CMK (cell line): ENCODE measurements at regions not wholly inside any gene's neighbourhood (a gene's known extent, or its start where the extent isn't known, plus 50 kb on each side); places are given as distances from the start of the nearest gene placed in this dataset.
"Not testable (repeated sequence)": the region's sequence is repeated elsewhere in the genome, so short reads cannot be mapped to it uniquely, and the experiment has no call there.

Source experiments
- DNase-seq: peaks from one replicate; pipeline ENCODE4 v3.0.0-alpha.2; 2010; ENCODE audit warnings: low read depth

DNA sequence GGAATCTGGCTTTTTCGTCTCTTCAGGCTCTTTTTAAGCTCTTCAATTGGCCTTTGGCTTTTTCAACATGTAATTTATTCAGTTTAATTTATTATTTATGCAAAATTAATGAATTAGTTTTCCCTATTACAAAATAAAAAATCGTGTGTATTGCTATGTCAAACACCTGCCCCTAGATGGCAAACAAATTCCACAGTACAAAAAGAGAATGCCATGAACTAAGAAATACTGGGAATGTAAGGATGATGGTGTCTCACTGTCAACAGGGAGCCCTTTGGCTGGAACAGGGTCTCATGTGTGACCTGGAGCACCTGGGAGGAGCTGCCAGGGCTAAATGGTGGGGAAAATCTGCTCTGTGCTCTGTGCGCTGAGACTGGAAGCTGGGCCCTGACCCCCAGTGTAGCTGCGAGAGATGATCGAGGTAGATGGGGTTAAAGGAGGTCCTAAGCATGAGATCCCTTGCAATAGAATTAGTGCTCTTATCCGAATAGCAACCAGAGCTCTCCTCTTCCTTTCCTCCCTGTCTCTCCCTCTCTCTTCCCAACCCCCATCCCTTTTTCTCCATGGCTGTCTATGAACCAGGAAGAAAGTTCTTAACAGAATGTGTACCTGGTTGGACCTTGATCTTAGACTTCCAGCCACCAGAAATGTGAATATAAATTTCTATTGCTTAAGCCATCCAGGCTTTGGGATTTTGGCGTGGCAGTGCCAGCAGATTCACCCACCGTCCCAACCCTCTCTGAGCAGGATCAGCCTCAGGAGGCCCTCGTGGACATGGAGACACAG, 1183.5 kb downstream of the RPIA start:
- not testable (repeated sequence) for DNase-seq

DNA sequence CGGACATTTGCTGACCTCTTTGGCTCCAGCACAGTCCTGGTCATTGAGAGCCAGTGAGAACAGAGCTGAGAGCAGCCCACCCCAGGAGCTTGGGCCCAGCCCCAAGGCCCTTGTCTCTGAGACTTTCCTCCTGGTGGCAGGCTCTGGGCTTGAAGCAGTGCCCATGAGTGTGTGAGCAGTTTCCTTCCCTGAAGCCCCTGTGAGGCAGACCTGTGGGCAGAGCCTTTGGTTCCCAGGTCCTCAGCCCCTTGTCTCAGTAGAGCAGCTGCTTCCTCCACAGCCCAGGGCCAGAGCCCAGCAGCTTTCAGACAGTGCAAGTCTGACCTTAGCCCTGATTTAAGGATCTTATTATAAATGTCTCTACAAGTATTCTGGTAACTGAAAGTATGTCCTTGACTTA, 1185.0 kb downstream of the RPIA start:
- DNase-seq: not testable (repeated sequence)

DNA sequence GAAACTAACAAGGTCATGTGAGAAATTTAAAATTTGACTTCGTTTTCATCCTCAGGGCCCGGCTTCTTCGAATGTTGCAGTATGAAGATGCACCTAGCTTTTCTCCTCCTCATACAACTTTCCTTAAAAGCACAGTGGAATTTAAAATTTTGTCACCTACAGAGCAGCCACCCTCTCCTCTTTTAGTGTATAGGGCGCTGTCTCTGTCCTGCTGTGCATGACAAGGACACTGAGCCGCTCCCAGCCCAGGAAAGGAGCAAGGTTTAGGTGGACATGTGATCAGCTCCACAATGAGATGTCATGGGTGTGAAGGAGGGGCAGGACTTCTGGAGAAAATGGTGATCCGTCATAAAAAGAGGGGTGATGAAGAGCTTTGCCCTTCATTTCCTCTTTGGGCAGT, 1185.4 kb downstream of the RPIA start:
- not testable (repeated sequence) for DNase-seq

DNA sequence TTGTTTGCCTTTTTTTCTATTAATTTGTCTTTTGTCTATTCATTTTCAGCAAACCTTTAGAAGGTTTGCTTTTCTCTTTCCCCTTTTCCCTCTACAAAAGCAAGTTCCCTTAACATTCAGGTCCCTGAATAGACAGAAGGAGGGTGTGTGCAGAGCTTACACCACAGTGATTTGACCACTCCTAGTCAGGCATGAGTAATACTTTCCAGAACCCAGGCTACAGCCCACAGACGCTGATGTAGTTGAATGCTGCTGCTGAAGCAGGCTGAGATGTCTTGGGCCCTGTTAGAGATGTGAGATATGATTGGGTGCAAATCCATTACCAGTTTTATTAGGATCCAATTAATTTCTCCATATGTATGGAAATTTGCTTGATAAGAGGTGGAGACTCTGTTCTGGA, 1191.4 kb downstream of the RPIA start:
- DNase-seq: not testable (repeated sequence)

DNA sequence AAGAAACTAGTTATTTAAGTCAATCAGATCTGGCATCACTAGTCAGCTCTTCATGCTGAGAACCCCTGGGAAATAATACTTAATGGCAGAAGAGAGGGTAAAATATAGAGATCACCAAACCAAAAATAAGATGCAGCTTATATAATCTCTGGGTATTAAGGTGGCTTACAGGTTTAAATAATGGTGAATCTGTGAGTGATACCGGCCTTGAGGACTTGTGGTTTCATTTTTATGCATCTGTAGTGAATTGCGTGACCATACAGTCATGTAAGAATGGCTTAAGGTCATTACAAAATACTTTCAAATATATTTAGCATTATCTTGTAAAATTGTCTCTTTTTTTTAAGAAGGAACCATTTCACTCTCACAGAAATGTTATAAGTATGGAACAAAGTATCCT, 1192.2 kb downstream of the RPIA start:
- DNase-seq: not testable (repeated sequence)

DNA sequence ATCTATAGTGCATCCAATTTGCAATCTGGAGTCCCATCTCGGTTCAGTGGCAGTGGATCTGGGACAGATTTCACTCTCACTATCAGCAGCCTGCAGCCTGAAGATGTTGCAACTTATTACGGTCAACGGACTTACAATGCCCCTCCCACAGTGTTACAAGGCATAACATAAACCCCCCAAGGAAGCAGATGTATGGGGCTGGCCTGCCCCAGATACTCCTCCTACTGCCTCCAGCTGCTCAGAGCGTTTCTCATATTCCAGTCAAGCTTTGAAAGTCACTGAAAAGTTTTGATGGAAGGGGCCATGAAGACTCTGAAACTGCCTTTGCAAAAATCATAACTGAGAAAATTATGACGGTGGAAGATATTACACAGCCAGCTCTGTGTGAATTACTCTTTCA, 1193.6 kb downstream of the RPIA start:
- not testable (repeated sequence) for DNase-seq

DNA sequence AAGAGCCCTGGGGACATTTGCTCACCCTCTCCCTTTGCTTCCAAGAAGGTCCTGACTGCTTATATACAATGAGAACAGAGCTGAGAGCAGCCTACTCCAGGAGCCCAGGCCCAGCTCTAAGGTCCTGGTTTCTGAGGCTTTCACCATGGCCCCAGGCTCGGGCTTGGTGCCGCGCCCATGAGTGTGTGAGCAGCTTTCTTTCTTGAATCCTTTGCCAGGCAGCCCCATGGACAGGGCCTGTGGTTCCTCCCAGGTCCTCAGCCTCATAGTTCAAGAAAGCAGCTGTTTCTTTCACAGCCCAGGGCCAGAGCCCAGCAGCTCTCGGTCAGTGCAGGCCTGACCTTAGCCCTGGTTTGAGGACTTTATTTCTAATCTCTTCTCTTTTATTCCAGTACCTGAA, 1197.2 kb downstream of the RPIA start:
- DNase-seq: not testable (repeated sequence)

DNA sequence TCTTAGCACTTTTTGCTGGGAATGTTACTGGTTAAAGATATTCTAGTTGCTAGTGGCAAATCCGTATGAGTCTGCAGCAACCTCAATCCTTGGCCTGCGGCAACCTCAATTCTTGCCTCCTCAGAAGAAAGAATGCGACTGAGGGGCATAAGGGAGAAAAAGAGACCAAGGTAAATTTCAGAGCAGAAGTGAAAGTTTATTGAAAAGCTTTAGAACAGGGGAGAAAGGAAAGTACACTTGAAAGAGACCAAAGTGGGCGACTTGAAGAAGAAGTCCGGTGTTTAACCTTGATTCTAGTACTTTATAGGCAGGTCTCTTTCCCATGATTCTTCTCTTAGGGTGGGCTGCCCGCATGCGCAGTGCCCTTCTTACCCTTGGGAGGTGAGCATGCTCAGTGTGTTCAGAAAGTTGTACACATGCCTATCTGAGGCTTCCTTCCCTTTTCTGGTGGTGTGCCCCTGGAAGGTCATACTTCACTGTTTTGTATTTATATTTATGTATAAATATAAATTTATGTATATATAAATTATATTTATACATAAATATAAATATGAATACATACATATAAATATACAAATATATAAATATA, 1198.8 kb downstream of the RPIA start:
- not testable (repeated sequence) for DNase-seq

DNA sequence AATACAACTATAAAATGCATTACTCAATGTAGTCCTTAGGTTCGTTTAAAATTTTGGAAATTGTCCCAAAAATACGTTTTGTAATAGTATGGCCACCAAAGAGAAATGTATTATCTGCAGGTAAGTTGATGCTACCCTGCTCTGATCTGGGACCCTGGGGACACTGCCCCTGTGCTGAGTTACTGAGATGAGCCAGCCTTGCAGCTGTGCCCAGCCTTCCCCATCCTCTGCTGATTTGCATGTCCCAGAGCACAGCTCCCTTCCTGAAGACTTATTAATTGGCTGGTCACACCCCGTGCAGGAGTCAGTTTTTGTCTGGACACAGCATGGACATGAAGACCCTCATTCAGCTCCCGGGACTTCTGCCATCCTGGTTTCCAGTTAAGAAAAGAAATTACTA, 1203.5 kb downstream of the RPIA start:
- not testable (repeated sequence) for DNase-seq

DNA sequence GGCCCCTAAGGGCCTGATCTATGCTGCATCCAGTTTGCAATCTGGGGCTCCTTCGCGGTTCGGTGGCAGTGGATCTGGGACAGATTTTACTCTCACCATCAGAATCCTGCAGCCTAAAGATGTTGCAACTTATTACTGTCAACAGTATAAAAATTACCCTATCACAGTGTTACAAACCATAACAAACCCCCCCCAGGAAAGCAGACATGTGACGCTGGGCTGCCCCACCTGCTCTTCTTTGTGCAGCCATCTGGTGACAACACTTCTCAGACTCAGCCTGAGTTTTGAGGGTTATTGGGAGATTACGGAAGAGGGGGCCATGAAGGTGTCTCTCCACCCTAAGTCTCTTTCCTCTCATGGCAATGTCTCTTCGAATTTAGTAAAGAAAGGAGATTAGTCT, 1204.2 kb downstream of the RPIA start:
- not testable (repeated sequence) for DNase-seq

DNA sequence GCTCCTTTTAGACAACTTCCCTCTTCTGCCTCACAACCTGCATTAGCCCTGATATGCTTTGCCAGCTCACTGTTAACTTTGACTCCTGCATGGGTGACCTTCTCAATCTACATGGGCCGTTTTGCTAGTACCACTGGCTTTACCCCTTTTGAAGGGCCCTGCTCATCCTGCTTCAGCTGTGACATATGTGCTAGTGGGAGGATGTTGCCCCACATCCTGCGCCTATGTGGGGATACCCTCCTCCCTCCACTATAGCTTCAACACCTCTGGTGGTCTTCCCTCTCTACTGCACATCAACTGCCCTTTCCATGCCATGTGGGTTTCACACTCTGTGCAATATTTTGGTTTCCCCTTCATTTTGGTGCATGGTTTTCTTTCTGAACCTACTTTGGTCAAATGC, 1235.5 kb downstream of the RPIA start:
- not testable (repeated sequence) for DNase-seq

DNA sequence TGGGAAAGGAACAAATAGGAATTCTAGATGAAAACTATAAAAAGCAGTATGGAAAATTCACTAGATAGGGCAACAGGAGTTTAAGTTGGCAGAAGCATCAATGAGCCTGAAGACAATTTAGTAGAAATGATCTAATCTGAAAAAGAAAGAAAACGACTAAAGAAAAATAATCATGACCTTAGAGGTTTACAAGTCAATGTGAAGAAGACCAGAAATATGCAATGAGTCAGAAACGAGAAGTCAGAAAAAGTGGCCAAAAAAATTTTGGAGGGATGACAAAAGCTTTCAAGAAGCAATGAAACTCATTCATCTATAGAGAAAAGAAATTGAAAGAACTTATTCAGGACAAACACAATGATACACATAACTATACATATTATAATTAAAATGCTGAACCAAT, 1244.0 kb downstream of the RPIA start:
- not testable (repeated sequence) for DNase-seq

DNA sequence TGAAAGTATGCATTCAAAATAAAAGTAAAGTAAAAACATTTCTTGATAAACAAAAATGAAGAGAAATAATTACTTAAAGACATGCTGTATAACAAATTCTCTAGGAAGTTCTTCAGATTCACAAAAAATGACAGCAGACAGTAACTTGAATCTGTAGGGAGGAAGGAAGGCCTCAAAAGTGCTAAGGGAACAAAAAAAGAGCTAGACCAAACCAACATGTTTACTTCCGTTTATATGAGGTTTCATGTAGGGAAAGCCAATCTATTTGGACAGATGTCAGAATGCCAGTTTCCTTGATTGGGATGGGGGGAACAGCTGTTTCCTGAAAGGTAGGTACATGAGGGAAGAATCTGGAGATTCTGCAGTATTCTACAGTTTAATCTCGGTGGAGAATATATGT, 1244.5 kb downstream of the RPIA start:
- not testable (repeated sequence) for DNase-seq

DNA sequence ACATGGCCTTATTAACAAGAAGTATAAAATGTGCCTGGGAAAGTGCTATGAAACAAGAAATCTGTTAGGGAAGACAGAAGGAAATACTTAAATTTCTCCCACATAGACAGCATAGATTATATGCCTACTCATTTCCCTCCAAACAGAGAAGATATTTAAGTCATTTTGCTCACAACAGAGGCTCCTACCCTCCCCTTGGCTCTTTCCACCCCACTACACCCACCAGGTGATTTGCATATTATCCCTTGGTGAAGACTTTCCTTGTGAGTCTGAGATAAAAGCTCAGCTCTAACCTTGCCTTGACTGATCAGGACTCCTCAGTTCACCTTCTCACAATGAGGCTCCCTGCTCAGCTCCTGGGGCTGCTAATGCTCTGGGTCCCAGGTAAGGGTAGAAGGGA, 1245.1 kb downstream of the RPIA start:
- DNase-seq: not testable (repeated sequence)

DNA sequence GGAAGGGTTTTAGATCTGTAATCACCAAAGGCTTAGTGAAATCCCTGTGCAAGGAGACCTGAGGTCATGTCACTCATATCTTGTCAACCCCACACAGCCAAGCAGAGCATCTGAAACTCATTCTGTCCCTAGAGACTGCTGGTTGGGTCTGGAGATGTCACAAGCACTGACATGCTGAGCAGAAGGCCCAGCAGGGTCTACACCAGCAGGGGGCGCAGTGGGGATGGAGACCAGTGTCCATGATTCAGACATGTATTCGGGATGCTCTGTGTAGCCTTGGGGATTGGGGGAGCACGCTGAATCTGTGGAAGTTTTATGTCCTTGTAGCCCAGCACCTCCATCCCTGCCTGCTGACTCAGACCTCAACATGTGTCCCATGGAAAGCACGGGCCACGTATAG, 1247.3 kb downstream of the RPIA start:
- DNase-seq: not testable (repeated sequence)

DNA sequence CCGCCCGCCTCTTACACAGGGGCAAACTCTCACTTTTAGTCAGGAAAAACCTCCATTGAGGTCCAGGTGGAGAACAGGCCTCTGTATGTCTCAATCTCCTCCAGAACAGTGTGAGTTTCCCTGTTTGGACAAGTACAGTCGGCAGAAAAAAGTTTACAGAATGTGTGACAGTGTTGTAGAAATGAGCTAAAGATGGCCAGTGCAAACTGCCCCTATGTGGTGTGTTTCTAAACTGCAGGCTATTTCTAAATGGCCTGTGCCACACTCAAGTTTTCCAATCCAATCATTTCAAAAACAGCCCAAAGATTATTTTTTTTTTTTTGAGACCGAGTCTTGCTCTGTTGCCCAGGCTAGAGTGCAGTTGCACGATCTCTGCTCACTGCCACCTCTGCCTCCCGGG, 1252.8 kb downstream of the RPIA start:
- not testable (repeated sequence) for DNase-seq

DNA sequence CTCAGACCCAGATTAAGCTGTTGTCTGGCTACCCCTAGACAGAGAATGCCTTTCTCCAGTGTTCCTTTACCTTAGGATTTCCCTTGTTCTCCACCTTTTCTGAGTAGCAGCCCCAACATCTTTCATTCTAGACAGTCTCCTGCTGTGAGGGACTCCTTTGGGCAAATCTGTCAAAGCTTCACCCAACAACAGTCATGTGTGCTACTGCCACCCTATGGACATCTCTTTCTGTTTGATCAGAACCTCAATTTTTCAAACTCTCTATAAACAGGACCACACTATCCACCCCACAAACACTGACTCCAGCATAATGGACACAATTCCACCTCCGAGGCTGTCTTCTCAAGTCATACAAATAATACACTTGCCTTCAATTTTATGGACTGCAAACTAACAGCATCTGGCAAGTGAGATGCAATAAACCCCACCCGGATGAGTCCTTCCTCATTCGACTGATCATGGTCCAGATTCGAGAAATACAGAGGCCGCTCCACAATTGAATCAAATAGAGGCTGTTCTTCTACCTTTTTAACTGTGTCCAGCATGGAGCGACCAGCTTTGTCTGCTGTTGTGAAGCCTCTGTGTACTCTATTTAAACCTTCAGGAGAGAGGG, 1253.6 kb downstream of the RPIA start:
- not testable (repeated sequence) for DNase-seq

DNA sequence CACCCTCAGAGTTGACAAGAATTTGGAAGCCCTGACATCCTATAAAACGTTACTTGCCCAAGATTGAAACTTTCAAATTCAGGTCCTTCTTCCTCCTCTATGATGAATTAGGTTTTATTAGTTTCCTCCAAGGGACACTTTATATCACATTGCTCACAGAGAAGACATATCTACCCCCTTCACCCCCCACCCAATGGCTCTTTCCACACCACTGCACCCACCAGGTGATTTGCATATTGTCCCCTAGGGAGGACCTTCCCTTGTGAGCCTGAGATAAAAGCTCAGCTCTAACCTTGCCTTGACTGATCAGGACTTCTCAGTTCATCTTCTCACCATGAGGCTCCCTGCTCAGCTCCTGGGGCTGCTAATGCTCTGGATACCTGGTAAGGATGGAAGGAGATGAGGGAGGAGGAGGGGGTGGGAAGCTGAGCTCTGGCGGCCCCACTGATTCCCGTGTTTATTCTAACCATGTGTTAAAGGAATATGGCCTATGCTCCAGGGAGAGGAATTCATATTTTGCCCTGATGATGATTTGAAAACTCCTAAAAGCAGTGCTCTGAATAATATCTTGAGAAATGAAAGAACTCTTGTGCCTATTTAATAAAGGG, 1255.8 kb downstream of the RPIA start:
- not testable (repeated sequence) for DNase-seq

DNA sequence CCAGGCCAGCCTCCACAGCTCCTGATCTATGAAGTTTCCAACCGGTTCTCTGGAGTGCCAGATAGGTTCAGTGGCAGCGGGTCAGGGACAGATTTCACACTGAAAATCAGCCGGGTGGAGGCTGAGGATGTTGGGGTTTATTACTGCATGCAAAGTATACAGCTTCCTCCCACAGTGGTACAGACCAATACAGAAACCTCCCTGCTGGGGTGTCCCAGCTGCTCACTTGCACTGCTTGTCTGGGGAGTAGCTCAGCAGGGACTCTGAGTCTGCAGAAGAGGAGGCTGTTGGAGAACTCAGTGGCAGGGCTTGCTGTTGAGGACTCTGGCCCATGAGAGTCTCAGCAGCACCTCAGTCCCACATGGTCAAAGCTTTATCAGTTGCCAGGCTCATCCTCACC, 1256.6 kb downstream of the RPIA start:
- not testable (repeated sequence) for DNase-seq

DNA sequence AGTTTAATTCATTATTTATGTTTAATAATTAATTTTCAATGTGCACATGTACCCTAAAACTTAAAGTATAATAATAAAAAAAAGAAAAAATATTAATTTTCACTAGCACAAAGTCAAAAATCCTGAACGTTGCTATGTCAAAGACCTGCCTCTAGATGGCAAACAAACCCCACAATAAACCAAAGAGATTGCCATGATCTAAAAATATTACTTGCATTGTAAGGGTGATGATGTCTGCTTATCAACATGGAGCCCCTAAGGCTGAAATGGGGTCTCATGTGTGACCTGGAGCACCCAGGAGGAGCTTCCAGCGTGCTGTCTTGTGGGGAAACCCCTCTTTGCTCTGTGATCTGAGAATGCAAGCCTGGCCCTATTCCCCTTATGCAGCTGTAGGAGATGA, 1259.3 kb downstream of the RPIA start:
- DNase-seq: not testable (repeated sequence)

DNA sequence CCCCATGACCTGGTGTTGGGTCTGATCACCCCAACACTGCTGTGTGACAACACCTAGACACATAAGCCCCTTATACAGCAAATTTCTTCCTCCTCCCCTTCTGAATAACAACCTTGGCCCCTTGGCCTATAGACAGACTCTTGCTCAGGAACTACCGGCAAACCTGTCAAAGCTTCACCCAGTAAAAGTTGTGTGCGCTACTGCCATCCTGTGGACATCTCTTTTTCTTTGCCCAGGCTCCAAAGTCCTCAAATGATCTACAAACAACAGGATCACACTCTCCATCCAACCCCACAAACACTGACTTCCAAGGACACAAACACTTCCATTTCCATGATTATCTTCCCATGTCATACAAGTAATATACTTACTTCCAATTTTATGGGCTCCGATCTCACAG, 1265.8 kb downstream of the RPIA start:
- not testable (repeated sequence) for DNase-seq

DNA sequence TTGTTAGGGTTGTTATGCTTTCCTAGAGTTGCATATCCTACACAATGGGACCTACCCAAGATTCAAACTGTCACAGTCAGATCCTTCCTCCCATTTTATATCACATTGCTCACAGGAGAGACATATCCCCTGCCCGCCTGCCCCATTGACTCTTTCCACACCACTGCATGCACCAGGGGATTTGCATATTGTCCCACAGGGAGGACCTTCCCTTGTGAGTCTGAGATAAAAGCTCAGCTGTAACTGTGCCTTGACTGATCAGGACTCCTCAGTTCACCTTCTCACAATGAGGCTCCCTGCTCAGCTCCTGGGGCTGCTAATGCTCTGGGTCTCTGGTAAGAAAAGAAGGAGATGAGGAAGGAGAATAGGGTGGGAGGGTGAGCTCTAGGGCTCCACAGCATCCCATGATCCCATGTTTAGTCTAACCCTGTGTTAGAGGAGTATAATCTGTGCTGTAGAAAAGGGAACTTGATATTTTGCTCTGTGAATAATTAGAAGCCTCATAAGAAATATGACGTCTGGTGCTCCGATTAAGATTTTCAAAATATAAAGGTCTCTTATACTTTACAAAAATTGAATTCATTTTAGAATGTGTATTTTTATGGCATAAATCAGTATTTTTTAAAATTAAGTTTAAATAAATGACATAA, 1268.4 kb downstream of the RPIA start:
- DNase-seq: not testable (repeated sequence)
